ENCODE measurements at regions not wholly inside any gene's neighbourhood (a gene's known extent, or its start where the extent isn't known, plus 50 kb on each side); places are given as distances from the start of the nearest gene placed in this dataset.

- DNase-seq (ENCODE audit: low read depth in 3 of 3), result peak in 1 of 3 experiments; percentile 9
Observed at GRCh38 chr4:73671348-73671747, 51.1 kb upstream of the RASSF6 start.

- no peak for DNase-seq (ENCODE audit: low read depth in 3 of 3)
Observed at GRCh38 chr4:73673286-73673685, 53.0 kb upstream of the RASSF6 start.

- no peak for DNase-seq (ENCODE audit: low read depth in 3 of 3)
Observed at GRCh38 chr4:73674451-73674919, 54.2 kb upstream of the RASSF6 start.

GRCh38 chr4:73675623-73676022, 55.4 kb upstream of the RASSF6 start:
- DNase-seq (ENCODE audit: low read depth in 3 of 3), result no peak

GRCh38 chr4:73676136-73676535, 55.9 kb upstream of the RASSF6 start:
- DNase-seq (ENCODE audit: low read depth in 3 of 3), result no peak

GRCh38 chr4:73676861-73677323, 56.7 kb upstream of the RASSF6 start:
- DNase-seq (ENCODE audit: low read depth in 3 of 3), result no peak

GRCh38 chr4:73679836-73680235, 59.6 kb upstream of the RASSF6 start:
- DNase-seq (ENCODE audit: low read depth in 3 of 3), result no peak

- DNase-seq (ENCODE audit: low read depth in 3 of 3), result no peak
Observed at GRCh38 chr4:73681776-73682175, 58.6 kb upstream of the CXCL8 start.

GRCh38 chr4:73682508-73682907, 57.9 kb upstream of the CXCL8 start:
- DNase-seq (ENCODE audit: low read depth in 3 of 3), result no peak

GRCh38 chr4:73683033-73683432, 57.3 kb upstream of the CXCL8 start:
- no peak for DNase-seq (ENCODE audit: low read depth in 3 of 3)

- DNase-seq (ENCODE audit: low read depth in 3 of 3), result no peak
Observed at GRCh38 chr4:73683456-73683855, 56.9 kb upstream of the CXCL8 start.

GRCh38 chr4:73684097-73684496, 56.3 kb upstream of the CXCL8 start:
- DNase-seq (ENCODE audit: low read depth in 3 of 3), result no peak

GRCh38 chr4:73685052-73685451, 55.3 kb upstream of the CXCL8 start:
- no peak for DNase-seq (ENCODE audit: low read depth in 3 of 3)

GRCh38 chr4:73687421-73687820, 52.9 kb upstream of the CXCL8 start:
- no peak for DNase-seq (ENCODE audit: low read depth in 3 of 3)

GRCh38 chr4:73690051-73690738, 50.2 kb upstream of the CXCL8 start:
- no peak for DNase-seq (ENCODE audit: low read depth in 3 of 3)
